ENCODE measurements at regions not wholly inside any gene's neighbourhood (a gene's known extent, or its start where the extent isn't known, plus 50 kb on each side); places are given as distances from the start of the nearest gene placed in this dataset.

DNA sequence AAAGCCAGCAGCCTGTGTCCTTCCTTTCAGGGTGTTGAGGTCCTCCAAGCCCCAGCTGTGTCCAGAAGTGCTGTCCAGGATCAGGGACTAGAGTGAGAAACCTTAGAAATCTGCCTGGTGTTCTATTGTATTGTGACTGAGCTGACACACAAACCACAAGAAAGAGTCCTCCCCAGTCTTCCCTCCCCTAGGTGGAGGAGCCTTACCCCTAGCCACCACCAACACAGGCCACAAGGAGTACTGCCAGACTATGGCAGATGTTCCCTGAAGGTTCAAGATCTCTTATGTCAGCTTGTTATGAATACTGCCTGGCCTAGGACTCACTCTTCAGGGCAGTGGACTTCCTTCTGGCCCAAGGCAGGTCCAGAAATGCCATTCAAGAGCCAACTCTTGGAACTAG, 514.1 kb upstream of the PITX2 start:
- TF ChIP-seq, protein P1, sequence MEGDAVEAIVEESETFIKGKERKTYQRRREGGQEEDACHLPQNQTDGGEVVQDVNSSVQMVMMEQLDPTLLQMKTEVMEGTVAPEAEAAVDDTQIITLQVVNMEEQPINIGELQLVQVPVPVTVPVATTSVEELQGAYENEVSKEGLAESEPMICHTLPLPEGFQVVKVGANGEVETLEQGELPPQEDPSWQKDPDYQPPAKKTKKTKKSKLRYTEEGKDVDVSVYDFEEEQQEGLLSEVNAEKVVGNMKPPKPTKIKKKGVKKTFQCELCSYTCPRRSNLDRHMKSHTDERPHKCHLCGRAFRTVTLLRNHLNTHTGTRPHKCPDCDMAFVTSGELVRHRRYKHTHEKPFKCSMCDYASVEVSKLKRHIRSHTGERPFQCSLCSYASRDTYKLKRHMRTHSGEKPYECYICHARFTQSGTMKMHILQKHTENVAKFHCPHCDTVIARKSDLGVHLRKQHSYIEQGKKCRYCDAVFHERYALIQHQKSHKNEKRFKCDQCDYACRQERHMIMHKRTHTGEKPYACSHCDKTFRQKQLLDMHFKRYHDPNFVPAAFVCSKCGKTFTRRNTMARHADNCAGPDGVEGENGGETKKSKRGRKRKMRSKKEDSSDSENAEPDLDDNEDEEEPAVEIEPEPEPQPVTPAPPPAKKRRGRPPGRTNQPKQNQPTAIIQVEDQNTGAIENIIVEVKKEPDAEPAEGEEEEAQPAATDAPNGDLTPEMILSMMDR (IDR thresholded peaks at IDR 0.05), result no peak
- TF ChIP-seq POLR2A (IDR thresholded peaks at IDR 0.05) (no peak), EP300 (IDR thresholded peaks at IDR 0.05) (no peak)
